Body of pancreas (tissue), 4 donors: ENCODE measurements at regions not wholly inside any gene's neighbourhood (a gene's known extent, or its start where the extent isn't known, plus 50 kb on each side); places are given as distances from the start of the nearest gene placed in this dataset.

Experiments used
- ATAC-seq: fragments of 150-250 bp; one replicate; pipeline ENCODE4 v1.9.1; 2016
- DNase-seq, 4 donors: peaks; one replicate each; pipeline ENCODE4 v3.0.0-alpha.2; 2019
- H3K27ac ChIP-seq, 4 donors: fragments of 200-600 bp; sonication (generic); 1 replicate in 3 of 4; 2 replicates in 1 of 4; pipeline versions ENCODE4 v1.5.1 to v1.6.1; 2016 to 2019; ENCODE audit warnings: mild to moderate bottlenecking in 1 of 4, mixed read lengths in 1 of 4, moderate library complexity in 1 of 4
- H3K27me3 ChIP-seq, 2 donors: fragments of 200-600 bp; sonication (generic); one replicate each; pipeline ENCODE4 v1.6.0; 2016; ENCODE audit warnings: mild to moderate bottlenecking in 1 of 2
- H3K36me3 ChIP-seq, 2 donors: fragments of 200-600 bp; sonication (generic); replicated peaks in 1 of 2; 2 replicates each; pipeline ENCODE4 v1.5.1; 2016; ENCODE audit warnings: low read depth in 2 of 2; ENCODE audit not compliant: insufficient read depth in 1 of 2
- H3K4me1 ChIP-seq: fragments of 200-600 bp; sonication (generic); one replicate; pipeline ENCODE4 v1.6.0; 2016
- H3K4me3 ChIP-seq, 2 donors: fragments of 200-600 bp; sonication (generic); 1 replicate in 1 of 2; 2 replicates in 1 of 2; pipeline ENCODE4 v1.5.1; 2016 to 2019
- H3K9me3 ChIP-seq, 3 donors: fragments of 200-600 bp; sonication (generic); 1 replicate in 2 of 3; 2 replicates in 1 of 3; pipeline ENCODE4 v1.5.1; 2016
- POLR2A ChIP-seq, 3 donors: fragments of 450-650 bp; IDR thresholded peaks; one replicate each; pipeline ENCODE4 v1.6.1; 2016; ENCODE audit warnings: antibody characterized with exemption in 3 of 3, mild to moderate bottlenecking in 2 of 3
- WGBS, 2 donors: methylation state at CpG; one replicate each; pipeline ENCODE4 v1.1.5; 2017; 5-methylcytosine and 5-hydroxymethylcytosine counted together
- intact Hi-C: fragments of 100-400 bp; cut with DNase I; formaldehyde crosslinking; loops from one replicate; pipeline ENCODE4 v1.15.1; 2023
- TF ChIP-seq, protein P1 (sequence below), 7 experiments: fragments of 450-650 bp in 4 of 7; fragments of 200-600 bp in 3 of 7; sonication (generic) in 3 of 7; IDR thresholded peaks; one replicate each; pipeline ENCODE4 v1.5.1; 2016 to 2019; ENCODE audit warnings: antibody characterized with exemption in 7 of 7

DNA sequence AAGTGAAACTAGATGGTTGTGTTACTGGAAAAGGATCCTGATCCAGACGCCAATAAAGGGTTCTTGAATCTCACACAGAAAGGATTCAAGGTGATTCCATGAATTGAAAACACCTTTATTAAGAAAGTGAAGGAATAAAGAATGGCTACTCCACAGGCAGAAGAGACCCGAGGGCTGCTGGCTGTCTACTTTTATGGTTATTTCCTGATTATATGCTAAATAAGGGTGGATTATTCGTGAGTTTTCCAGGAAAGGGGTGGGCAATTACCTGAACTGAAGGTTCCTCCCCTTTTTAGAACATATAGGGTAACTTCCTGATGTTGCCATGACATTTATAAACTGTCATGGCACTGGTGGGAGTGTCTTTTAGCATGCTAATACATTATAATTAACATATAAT is 50.9 kb upstream of the WARS2 start:
- Histone ChIP-seq H3K27me3 (no peaks in the 10 kb centered on the region), H3K27ac (no peak overlapping the region), H3K9me3 (no peaks in the 10 kb centered on the region), H3K4me1 (no peaks in the 10 kb centered on the region), H3K36me3 (no peaks in the 10 kb centered on the region), H3K4me3 (no peak overlapping the region)
- no peak for ATAC-seq
- WGBS, 2 donors: 82 to 89% methylated on average over 3 of the region's 3 CpGs
- TF ChIP-seq, protein P1, sequence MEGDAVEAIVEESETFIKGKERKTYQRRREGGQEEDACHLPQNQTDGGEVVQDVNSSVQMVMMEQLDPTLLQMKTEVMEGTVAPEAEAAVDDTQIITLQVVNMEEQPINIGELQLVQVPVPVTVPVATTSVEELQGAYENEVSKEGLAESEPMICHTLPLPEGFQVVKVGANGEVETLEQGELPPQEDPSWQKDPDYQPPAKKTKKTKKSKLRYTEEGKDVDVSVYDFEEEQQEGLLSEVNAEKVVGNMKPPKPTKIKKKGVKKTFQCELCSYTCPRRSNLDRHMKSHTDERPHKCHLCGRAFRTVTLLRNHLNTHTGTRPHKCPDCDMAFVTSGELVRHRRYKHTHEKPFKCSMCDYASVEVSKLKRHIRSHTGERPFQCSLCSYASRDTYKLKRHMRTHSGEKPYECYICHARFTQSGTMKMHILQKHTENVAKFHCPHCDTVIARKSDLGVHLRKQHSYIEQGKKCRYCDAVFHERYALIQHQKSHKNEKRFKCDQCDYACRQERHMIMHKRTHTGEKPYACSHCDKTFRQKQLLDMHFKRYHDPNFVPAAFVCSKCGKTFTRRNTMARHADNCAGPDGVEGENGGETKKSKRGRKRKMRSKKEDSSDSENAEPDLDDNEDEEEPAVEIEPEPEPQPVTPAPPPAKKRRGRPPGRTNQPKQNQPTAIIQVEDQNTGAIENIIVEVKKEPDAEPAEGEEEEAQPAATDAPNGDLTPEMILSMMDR (IDR thresholded peaks at IDR 0.05): no peak
- no peak for TF ChIP-seq POLR2A (IDR thresholded peaks at IDR 0.05)
- DNase-seq: no peak
- intact Hi-C loops: no loop called here

DNA sequence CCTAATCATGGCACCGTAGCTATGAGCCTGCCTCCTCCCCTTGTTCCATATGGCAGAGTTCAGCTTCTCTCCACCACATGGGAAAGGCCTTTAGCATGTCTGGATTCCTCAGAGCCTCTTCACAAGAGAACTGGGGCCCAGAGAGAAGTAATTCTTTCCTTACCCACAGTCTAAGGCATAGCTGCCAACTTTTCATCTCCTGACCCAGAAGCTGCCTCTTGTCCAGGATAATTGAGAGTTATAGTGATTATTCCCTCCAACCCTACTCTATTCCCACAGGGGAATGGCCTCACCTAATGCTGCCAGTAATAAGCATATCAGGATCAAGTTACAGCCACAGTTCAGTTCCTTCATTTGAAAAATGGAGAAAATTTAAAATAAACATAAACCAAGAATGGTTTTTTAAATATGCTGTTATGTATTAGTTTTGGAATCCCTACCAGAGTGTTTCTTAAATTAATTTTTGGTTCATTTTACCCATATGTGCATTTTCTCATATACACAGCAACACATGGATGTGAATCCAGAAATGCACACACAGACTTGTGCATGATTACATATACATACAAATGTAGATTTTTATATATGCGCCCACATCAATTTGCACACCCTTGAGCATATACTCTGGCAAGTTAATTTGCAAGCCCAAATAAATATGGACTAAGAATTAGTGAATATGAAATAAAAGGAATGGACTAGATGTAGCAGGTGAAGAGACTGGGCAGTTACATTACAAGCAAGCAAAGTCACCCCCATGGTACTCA is 63.9 kb upstream of the WARS2 start:
- no peaks in the 10 kb centered on the region for H3K9me3 ChIP-seq
- no peak for DNase-seq
- no peak overlapping the region for H3K4me3 ChIP-seq
- intact Hi-C loops: no loop called here
- H3K36me3 ChIP-seq: no peaks in the 10 kb centered on the region
- 91 to 95% methylated on average over 2 of the region's 2 CpGs for WGBS, 2 donors
- no peaks in the 10 kb centered on the region for H3K4me1 ChIP-seq
- H3K27ac ChIP-seq: no peak overlapping the region
- ATAC-seq: no peak
- H3K27me3 ChIP-seq: no peaks in the 10 kb centered on the region
- TF ChIP-seq, protein P1 (IDR thresholded peaks at IDR 0.05): no peak
- no peak for TF ChIP-seq POLR2A (IDR thresholded peaks at IDR 0.05)

DNA sequence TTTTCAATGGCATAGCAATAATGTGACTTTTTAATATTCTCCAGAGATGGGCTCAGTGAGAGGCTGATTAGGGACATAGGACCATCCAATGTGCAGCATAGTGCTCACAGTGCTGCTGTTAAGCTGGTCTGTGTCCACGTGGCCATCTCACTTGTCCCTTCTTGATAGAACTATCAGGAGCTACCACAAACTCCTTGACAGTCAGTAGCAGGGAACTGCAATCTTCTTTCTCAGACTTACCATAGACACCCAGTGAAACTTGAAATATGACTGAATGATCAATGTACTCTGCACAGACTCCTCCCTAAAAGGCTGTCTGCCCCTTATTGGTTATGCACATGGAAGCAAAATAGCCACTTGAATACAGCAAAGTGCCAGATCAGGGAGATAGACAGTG is 64.5 kb upstream of the WARS2 start:
- Histone ChIP-seq H3K36me3 (no peaks in the 10 kb centered on the region), H3K4me1 (no peaks in the 10 kb centered on the region), H3K4me3 (no peak overlapping the region), H3K9me3 (no peaks in the 10 kb centered on the region), H3K27me3 (no peaks in the 10 kb centered on the region), H3K27ac (no peak overlapping the region)
- TF ChIP-seq, protein P1 (IDR thresholded peaks at IDR 0.05): no peak
- no peak for TF ChIP-seq POLR2A (IDR thresholded peaks at IDR 0.05)
- ATAC-seq: no peak
- no peak for DNase-seq
- WGBS, 2 donors: 80 to 86% methylated on average over 1 of the region's 1 CpG
- intact Hi-C loops: no loop called here

DNA sequence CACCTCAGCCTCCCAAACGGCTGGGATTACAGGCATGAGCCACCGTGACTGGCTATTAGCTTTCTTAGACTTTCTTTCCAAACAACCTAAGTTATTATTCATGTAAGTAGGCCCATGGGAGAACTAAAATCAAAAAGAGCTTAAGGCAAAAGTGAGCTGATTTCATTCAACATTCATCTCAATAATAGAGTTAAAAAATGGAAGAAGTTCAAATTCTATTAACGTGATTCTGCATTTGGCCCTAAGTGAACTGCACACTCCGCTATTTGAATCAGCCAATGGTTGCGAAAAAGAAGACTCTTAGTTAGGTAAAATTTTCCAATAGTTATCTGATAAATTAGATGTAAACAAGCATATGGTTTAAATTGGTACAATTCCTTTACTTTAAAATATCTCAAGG is 68.6 kb upstream of the WARS2 start:
- no peak overlapping the region for H3K27ac ChIP-seq
- H3K27me3 ChIP-seq: no peaks in the 10 kb centered on the region
- TF ChIP-seq, protein P1 (IDR thresholded peaks at IDR 0.05): no peak
- TF ChIP-seq POLR2A (IDR thresholded peaks at IDR 0.05): no peak
- H3K4me3 ChIP-seq: no peak overlapping the region
- H3K9me3 ChIP-seq: no peaks in the 10 kb centered on the region
- DNase-seq: no peak
- 94% methylated on average over 5 of the region's 5 CpGs for WGBS, 2 donors
- no peaks in the 10 kb centered on the region for H3K36me3 ChIP-seq
- intact Hi-C loops: no loop called here
- no peak for ATAC-seq
- H3K4me1 ChIP-seq: no peaks in the 10 kb centered on the region
